Lung (tissue), 11 donors: ENCODE measurements at regions not wholly inside any gene's neighbourhood (a gene's known extent, or its start where the extent isn't known, plus 50 kb on each side); places are given as distances from the start of the nearest gene placed in this dataset.

ENCODE experiments used
- ATAC-seq: fragments of 200-7000 bp; cut with Tn5 transposase; one replicate; pipeline ENCODE4 v1.9.1; 2020; ENCODE audit warnings: moderate number of reproducible peaks; ENCODE audit not compliant: insufficient read depth, low FRiP score
- DNase-seq, 3 donors: peaks; one replicate each; pipeline ENCODE4 v3.0.0-alpha.2; 2013 to 2017
- H3K27ac ChIP-seq, 2 donors: one replicate each; pipeline ENCODE4 v1.5.1; 2013; ENCODE audit warnings: mild to moderate bottlenecking in 2 of 2, moderate library complexity in 2 of 2, control low read depth in 1 of 2, inconsistent platforms in 1 of 2, low read depth in 1 of 2, low read length in 1 of 2
- H3K27me3 ChIP-seq, 3 donors: one replicate each; pipeline ENCODE4 v1.5.1; 2013; ENCODE audit warnings: low read length in 2 of 3; ENCODE audit not compliant: control insufficient read depth in 3 of 3, insufficient read depth in 3 of 3
- H3K36me3 ChIP-seq, 4 donors: one replicate each; pipeline ENCODE4 v1.5.1; 2013; ENCODE audit warnings: low read length in 4 of 4, mild to moderate bottlenecking in 1 of 4, moderate library complexity in 1 of 4; ENCODE audit not compliant: control insufficient read depth in 4 of 4, insufficient read depth in 4 of 4
- H3K4me1 ChIP-seq, 5 donors: one replicate each; pipeline ENCODE4 v1.5.1; 2013; ENCODE audit warnings: low read length in 5 of 5, mild to moderate bottlenecking in 2 of 5, moderate library complexity in 1 of 5; ENCODE audit not compliant: control insufficient read depth in 5 of 5, insufficient read depth in 5 of 5
- H3K4me3 ChIP-seq: one replicate; pipeline ENCODE4 v1.5.1; 2013; ENCODE audit warnings: mild to moderate bottlenecking, control low read depth, moderate library complexity
- H3K9ac ChIP-seq, 2 donors: one replicate each; pipeline ENCODE4 v1.5.1; 2013; ENCODE audit warnings: low read length in 2 of 2, control low read depth in 1 of 2; ENCODE audit not compliant: insufficient read depth in 1 of 2
- H3K9me3 ChIP-seq, 4 donors: one replicate each; pipeline ENCODE4 v1.5.1; 2013; ENCODE audit warnings: low read length in 3 of 4, mild to moderate bottlenecking in 1 of 4, moderate library complexity in 1 of 4; ENCODE audit not compliant: control insufficient read depth in 4 of 4, insufficient read depth in 3 of 4
- WGBS, 2 donors: extraction: QIAGEN DNeasy Blood & Tissue Kit; methylation state at CpG; one replicate each; pipeline ENCODE4 v1.1.7; 2013; 5-methylcytosine and 5-hydroxymethylcytosine counted together
- TF ChIP-seq, protein P1 (sequence below): IDR thresholded peaks from 2 replicates; pipeline ENCODE4 v1.5.1; 2012; ENCODE audit warnings: mild to moderate bottlenecking; ENCODE audit errors: control extremely low read depth, extremely low read depth
- donor health status: control.
- donor health status: control.
- donor health status: Bipolar disorder and iron deficiency.
- donor health status: healthy.
- donor health status: DM: yes; HTN: yes; CAD: no.

DNA sequence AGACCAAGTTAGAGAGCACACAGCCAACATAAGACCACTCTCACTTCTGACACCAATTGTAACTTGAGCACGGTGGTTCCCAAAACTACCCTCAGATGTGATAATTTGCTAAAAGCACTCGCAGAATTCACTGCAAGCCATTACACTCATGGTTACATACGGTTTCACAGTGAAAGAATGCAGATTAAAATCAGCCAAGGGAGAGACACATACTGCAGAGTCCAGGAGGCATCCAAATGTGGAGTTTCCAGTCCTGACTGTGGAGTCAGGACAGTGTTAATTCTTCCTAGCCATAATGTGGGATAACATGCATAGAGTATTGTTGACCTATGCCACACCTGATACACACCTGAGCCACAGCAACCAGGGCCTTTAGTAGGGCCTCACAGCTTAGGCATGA is 956.4 kb downstream of the NTRK3 start:
- 70 to 81% methylated on average over 3 of the region's 3 CpGs for WGBS, 2 donors

DNA sequence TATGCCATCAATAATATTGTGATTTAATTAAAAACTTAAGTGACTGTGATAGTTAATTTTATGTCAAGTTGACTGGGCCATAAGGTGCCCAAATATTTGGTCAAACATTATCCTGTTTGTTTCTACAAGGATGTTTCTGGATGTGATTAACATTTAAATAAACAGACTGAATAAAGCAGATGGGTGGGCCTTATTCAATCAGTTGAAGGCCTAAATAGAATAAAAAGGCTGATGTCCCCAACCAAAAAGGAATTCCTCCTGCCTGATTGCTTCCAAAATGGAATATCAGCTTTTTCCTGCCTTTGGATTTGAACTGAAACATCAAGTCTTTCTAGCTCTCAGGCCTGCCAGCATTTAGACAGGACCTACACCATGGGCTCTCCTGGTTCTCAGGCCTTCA is 961.7 kb downstream of the NTRK3 start:
- Histone ChIP-seq H3K9me3 (peaks cover 0 to 3% (median 0%) of the 10 kb centered on the region in 4 donors), H3K36me3 (no peaks in the 10 kb centered on the region), H3K27me3 (no peaks in the 10 kb centered on the region), H3K4me1 (no peaks in the 10 kb centered on the region), H3K27ac (no peak overlapping the region), H3K9ac (no peak overlapping the region), H3K4me3 (no peak overlapping the region)
- TF ChIP-seq, protein P1, sequence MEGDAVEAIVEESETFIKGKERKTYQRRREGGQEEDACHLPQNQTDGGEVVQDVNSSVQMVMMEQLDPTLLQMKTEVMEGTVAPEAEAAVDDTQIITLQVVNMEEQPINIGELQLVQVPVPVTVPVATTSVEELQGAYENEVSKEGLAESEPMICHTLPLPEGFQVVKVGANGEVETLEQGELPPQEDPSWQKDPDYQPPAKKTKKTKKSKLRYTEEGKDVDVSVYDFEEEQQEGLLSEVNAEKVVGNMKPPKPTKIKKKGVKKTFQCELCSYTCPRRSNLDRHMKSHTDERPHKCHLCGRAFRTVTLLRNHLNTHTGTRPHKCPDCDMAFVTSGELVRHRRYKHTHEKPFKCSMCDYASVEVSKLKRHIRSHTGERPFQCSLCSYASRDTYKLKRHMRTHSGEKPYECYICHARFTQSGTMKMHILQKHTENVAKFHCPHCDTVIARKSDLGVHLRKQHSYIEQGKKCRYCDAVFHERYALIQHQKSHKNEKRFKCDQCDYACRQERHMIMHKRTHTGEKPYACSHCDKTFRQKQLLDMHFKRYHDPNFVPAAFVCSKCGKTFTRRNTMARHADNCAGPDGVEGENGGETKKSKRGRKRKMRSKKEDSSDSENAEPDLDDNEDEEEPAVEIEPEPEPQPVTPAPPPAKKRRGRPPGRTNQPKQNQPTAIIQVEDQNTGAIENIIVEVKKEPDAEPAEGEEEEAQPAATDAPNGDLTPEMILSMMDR: no peak
- DNase-seq (no peak), ATAC-seq (no peak)

More for the DNA sequence above, 956.4 kb downstream of the NTRK3 start:
- Histone ChIP-seq H3K4me1 (no peaks in the 10 kb centered on the region), H3K4me3 (no peak overlapping the region), H3K27ac (no peak overlapping the region), H3K9ac (no peak overlapping the region), H3K36me3 (no peaks in the 10 kb centered on the region), H3K27me3 (no peaks in the 10 kb centered on the region), H3K9me3 (peaks cover 0 to 1% (median 0%) of the 10 kb centered on the region in 4 donors)
- DNase-seq (no peak), ATAC-seq (no peak)
- TF ChIP-seq, protein P1: no peak

DNA sequence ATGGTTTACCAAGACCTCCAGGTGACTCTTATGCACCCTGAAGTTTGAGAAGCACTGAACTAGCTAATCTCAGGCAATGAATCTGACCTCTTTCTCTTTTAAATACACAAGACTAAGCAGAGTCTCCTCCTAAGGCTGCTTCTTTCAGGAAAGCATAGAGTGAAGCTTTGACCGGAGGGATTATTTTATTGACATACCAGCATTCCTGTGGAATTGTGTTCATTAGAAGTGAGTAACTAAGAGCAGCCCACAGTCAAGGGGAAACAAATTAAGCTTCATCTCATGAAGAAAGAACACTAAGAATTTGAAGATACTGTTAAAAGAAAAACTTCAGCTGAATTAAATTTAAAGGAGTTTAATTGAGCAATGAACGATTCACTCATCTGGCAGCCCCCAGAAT is 963.5 kb downstream of the NTRK3 start:
- TF ChIP-seq, protein P1: no peak
- no peaks in the 10 kb centered on the region for H3K4me1 ChIP-seq
- WGBS, 2 donors: 91 to 94% methylated on average over 2 of the region's 2 CpGs
- no peak overlapping the region for H3K4me3 ChIP-seq
- ATAC-seq: no peak
- H3K36me3 ChIP-seq: no peaks in the 10 kb centered on the region
- DNase-seq: no peak
- no peaks in the 10 kb centered on the region for H3K27me3 ChIP-seq
- no peak overlapping the region for H3K9ac ChIP-seq
- peaks cover 0 to 3% (median 0%) of the 10 kb centered on the region in 4 donors for H3K9me3 ChIP-seq
- no peak overlapping the region for H3K27ac ChIP-seq

DNA sequence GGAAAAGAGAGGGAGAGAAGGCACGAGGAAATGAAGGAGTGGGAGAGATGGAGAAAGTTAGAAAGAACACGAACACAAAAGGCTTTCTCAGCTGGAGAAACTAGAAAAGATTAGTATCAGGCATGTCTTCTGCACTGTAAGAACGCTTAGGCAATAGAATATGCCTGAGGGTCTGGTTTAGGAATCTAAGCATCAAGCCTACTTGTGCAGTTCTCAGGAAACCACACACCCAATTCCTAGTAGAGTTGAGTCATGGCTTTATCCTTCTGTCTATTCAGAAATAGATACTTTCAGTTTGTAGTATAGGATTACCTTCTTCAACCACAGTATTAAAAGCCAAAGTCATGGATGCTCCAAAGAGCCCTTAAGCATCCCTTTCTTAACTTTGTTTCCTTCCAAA is 969.4 kb downstream of the NTRK3 start:
- Histone ChIP-seq H3K4me3 (no peak overlapping the region), H3K9me3 (peaks cover 0 to 3% (median 0%) of the 10 kb centered on the region in 4 donors), H3K27ac (no peak overlapping the region), H3K4me1 (no peaks in the 10 kb centered on the region), H3K27me3 (no peaks in the 10 kb centered on the region), H3K9ac (no peak overlapping the region), H3K36me3 (no peaks in the 10 kb centered on the region)
- DNase-seq: no peak
- 53 to 54% methylated on average over 3 of the region's 3 CpGs for WGBS, 2 donors
- ATAC-seq: no peak
- TF ChIP-seq, protein P1: no peak
